HepG2 (cell line): ENCODE measurements at regions not wholly inside any gene's neighbourhood (a gene's known extent, or its start where the extent isn't known, plus 50 kb on each side); places are given as distances from the start of the nearest gene placed in this dataset.

ENCODE experiments used
- ATAC-seq: fragments of 200-7000 bp; cut with Tn5 transposase; 3 replicates; pipeline ENCODE4 v1.9.1; 2020; ENCODE audit warnings: mild to moderate bottlenecking, moderate library complexity
- BruUV-seq: library from RNA; stranded (reverse); fragments of 400-500 nt; replicated peaks from 2 replicates; lab custom pipeline; 2021; lab: Mats Ljungman, UMichigan
- CTCF ChIA-PET: fragments of 300-600 bp; formaldehyde crosslinking; extraction: SDS; loops from one replicate; lab custom pipeline; 2021; ENCODE audit warnings: low total read pairs, inconsistent platforms, low intra/inter-chr PET ratio; lab: Yijun Ruan, JAX
- POLR2A ChIA-PET: fragments of 350-600 bp; sonication (Branson Sonifier 250); formaldehyde crosslinking; loops from one replicate; lab custom pipeline; 2020; ENCODE audit warnings: antibody characterized with exemption, inconsistent platforms; lab: Yijun Ruan, JAX
- DNase-seq: peaks from one replicate; pipeline ENCODE4 v3.0.0-alpha.2; 2015; ENCODE audit warnings: low spot score
- FAIRE-seq: peaks from 3 replicates; lab custom pipeline; 2011; peaks lifted over from hg19 to GRCh38; lab: Jason Lieb, UNC
- H2AFZ ChIP-seq: one replicate; pipeline ENCODE4 v1.6.1; 2011; ENCODE audit warnings: low read length, inconsistent platforms
- H3K27ac ChIP-seq: fragments of 300-600 bp; 3 replicates; pipeline ENCODE4 v1.8.0; 2011; ENCODE audit warnings: mixed run types, mild to moderate bottlenecking, mixed read lengths, low read length, inconsistent platforms; ENCODE audit not compliant: insufficient read depth; ENCODE audit errors: extremely low read length
- H3K27me3 ChIP-seq, 2 experiments: fragments of 200-600 bp in 1 of 2; 2 replicates in 1 of 2; 3 replicates in 1 of 2; pipeline versions ENCODE4 v1.6.0 to v1.8.0; 2011; ENCODE audit warnings: low read length in 2 of 2, mild to moderate bottlenecking in 2 of 2, moderate library complexity in 2 of 2, inconsistent platforms in 1 of 2; ENCODE audit not compliant: insufficient read depth in 2 of 2, control insufficient read depth in 1 of 2
- H3K36me3 ChIP-seq, 2 experiments: fragments of 200-600 bp in 1 of 2; replicated peaks in 1 of 2; 2 replicates in 1 of 2; 3 replicates in 1 of 2; pipeline versions ENCODE4 v1.5.1 to v1.8.0; 2011; ENCODE audit warnings: low read length in 2 of 2, inconsistent platforms in 1 of 2; ENCODE audit not compliant: insufficient read depth in 2 of 2, control insufficient read depth in 1 of 2
- H3K4me1 ChIP-seq: 2 replicates; pipeline ENCODE4 v1.5.1; 2012; ENCODE audit warnings: low read length, inconsistent platforms; ENCODE audit not compliant: insufficient read depth
- H3K4me2 ChIP-seq: 2 replicates; pipeline ENCODE4 v1.6.0; 2011; ENCODE audit warnings: low read depth, low read length, inconsistent platforms
- H3K4me3 ChIP-seq, 3 experiments: fragments of 200-600 bp in 1 of 3; sonication (generic), shearing (Covaris generic) in 1 of 3; replicated peaks in 1 of 3; 2 replicates each; pipeline ENCODE4 v1.5.1; 2011 to 2016; ENCODE audit warnings: low read length in 3 of 3, inconsistent platforms in 2 of 3, low read depth in 2 of 3, mild to moderate bottlenecking in 2 of 3, control low read depth in 1 of 3, mixed read lengths in 1 of 3; ENCODE audit not compliant: insufficient read depth in 1 of 3
- H3K79me2 ChIP-seq: one replicate; pipeline ENCODE4 v1.6.1; 2011; ENCODE audit warnings: low read length, inconsistent platforms; ENCODE audit not compliant: insufficient read depth
- H3K9ac ChIP-seq: 2 replicates; pipeline ENCODE4 v1.6.0; 2011; ENCODE audit warnings: mild to moderate bottlenecking, low read depth, low read length, inconsistent platforms; ENCODE audit not compliant: insufficient read depth
- H3K9me3 ChIP-seq: 2 replicates; pipeline ENCODE4 v1.5.1; 2012; ENCODE audit warnings: mild to moderate bottlenecking, low read length
- H4K20me1 ChIP-seq: 2 replicates; pipeline ENCODE4 v1.6.0; 2011; ENCODE audit warnings: inconsistent platforms, mild to moderate bottlenecking, low read length, moderate library complexity; ENCODE audit not compliant: insufficient read depth
- CTCF ChIP-seq: sonication (generic); formaldehyde crosslinking; IDR thresholded peaks from 2 replicates; pipeline ENCODE4 v1.5.0; 2020; ENCODE audit warnings: mild to moderate bottlenecking, missing genetic modification reagents, moderate library complexity
- MAFF ChIP-seq: IDR thresholded peaks from 2 replicates; pipeline ENCODE4 v1.6.1; 2011; ENCODE audit warnings: low read depth, low read length, improper control_type of control experiment
- MAFK ChIP-seq, 2 experiments: IDR thresholded peaks in 1 of 2; conservative IDR thresholded peaks in 1 of 2; 2 replicates each; pipeline ENCODE4 v1.6.1; 2011; ENCODE audit warnings: improper control_type of control experiment in 2 of 2, low read length in 2 of 2
- SRSF4 ChIP-seq: fragments of 200-400 bp; formaldehyde crosslinking; IDR thresholded peaks from one replicate; pipeline ENCODE4 v1.6.1; 2018; ENCODE audit warnings: mild to moderate bottlenecking, low read depth, low read length, moderate library complexity; ENCODE audit not compliant: poor library complexity, severe bottlenecking
- STAG1 ChIP-seq: sonication (generic); formaldehyde crosslinking; IDR thresholded peaks from 2 replicates; pipeline ENCODE4 v1.4.0; 2020; ENCODE audit warnings: missing genetic modification reagents
- ZNF431 ChIP-seq: sonication (generic); formaldehyde crosslinking; IDR thresholded peaks from 2 replicates; pipeline ENCODE4 v1.9.0; 2022; ENCODE audit warnings: missing genetic modification reagents, low read depth, mild to moderate bottlenecking, borderline replicate concordance
- ZNF589 ChIP-seq: sonication (generic); formaldehyde crosslinking; conservative IDR thresholded peaks from 2 replicates; pipeline ENCODE4 v1.8.0; 2022; ENCODE audit warnings: mild to moderate bottlenecking, moderate library complexity, missing genetic modification reagents
- ZNF784 ChIP-seq: sonication (generic); formaldehyde crosslinking; IDR thresholded peaks from 2 replicates; pipeline ENCODE4 v1.5.1; 2020; ENCODE audit warnings: missing genetic modification reagents, mild to moderate bottlenecking, borderline replicate concordance
- WGBS: methylation state at CpG from one replicate; pipeline ENCODE4 v1.1.6; 2017; ENCODE audit warnings: low lambda C conversion rate; 5-methylcytosine and 5-hydroxymethylcytosine counted together
- in situ Hi-C: cut with HindIII; loops from 2 replicates; pipeline ENCODE4 v1.10.0; 2017; ENCODE audit warnings: low pct_unique_long_range_greater_than_20kb; ENCODE audit not compliant: extremely low pct_ligation_motif_present
- intact Hi-C: fragments of 100-400 bp; cut with micrococcal nuclease; formaldehyde crosslinking; loops from one replicate; pipeline ENCODE4 v1.10.0; 2022; ENCODE audit not compliant: unreplicated experiment

- H3K9me3 ChIP-seq = no peaks in the 10 kb centered on the region
- intact Hi-C loops = no loop called here
- H3K4me3 ChIP-seq = no peak overlapping the region
- H3K79me2 ChIP-seq = no peaks in the 10 kb centered on the region
- peak; percentile 45 for TF ChIP-seq CTCF (CRISPR knock-in tag)
- no peak for TF ChIP-seq ZNF431 (CRISPR knock-in tag)
- TF ChIP-seq STAG1 = peak; percentile 44
- TF ChIP-seq, all 625 proteins: peak for 2
- Histone ChIP-seq H3K27ac (no peak overlapping the region), H3K4me2 (no peak overlapping the region), H2AFZ (no peak overlapping the region), H3K4me1 (no peaks in the 10 kb centered on the region), H3K9ac (no peak overlapping the region), H3K27me3 (no peaks in the 10 kb centered on the region; a peak in 1 of 5 replicates), H4K20me1 (no peaks in the 10 kb centered on the region), H3K36me3 (no peaks in the 10 kb centered on the region)
- DNase-seq (peak; percentile 9), ATAC-seq (peak; percentile 74), FAIRE-seq (no peak)
- ChIA-PET CTCF (no interaction called here), POLR2A (no interaction called here)
- no TSS peak for BruUV-seq
- in situ Hi-C loops = no loop called here
- WGBS = 11% methylated on average over 4 of the region's 4 CpGs
Measured at GRCh38 chr12:98154850-98155249, 360.5 kb upstream of the TMPO start.

- Histone ChIP-seq H3K79me2 (no peaks in the 10 kb centered on the region), H2AFZ (no peak overlapping the region), H3K9ac (no peak overlapping the region), H3K9me3 (no peaks in the 10 kb centered on the region), H3K27ac (no peak overlapping the region), H3K27me3 (no peaks in the 10 kb centered on the region; a peak in 1 of 5 replicates), H3K4me3 (no peak overlapping the region), H3K4me1 (no peaks in the 10 kb centered on the region), H3K36me3 (no peaks in the 10 kb centered on the region), H4K20me1 (no peaks in the 10 kb centered on the region), H3K4me2 (no peak overlapping the region)
- ChIA-PET CTCF (no interaction called here), POLR2A (no interaction called here)
- intact Hi-C loops = no loop called here
- no peak for ATAC-seq
- FAIRE-seq = no peak
- BruUV-seq = no TSS peak
- TF ChIP-seq MAFK (conservative IDR thresholded peaks at IDR 0.05 in 1 of 2, IDR thresholded peaks at IDR 0.05 in 1 of 2; ENCODE audit: low read length in 2 of 2) (peak; percentile 33 to 62; a peak in 2 of 4 replicates), ZNF589 (CRISPR knock-in tag) (no peak), ZNF784 (CRISPR knock-in tag) (no peak), SRSF4 (no peak), MAFF (peak; percentile 29)
- in situ Hi-C loops = no loop called here
- WGBS = 61% methylated on average over 2 of the region's 2 CpGs
- DNase-seq = no peak
Measured at GRCh38 chr12:98156697-98157096, 358.7 kb upstream of the TMPO start.
